ENCODE measurements at regions not wholly inside any gene's neighbourhood (a gene's known extent, or its start where the extent isn't known, plus 50 kb on each side); places are given as distances from the start of the nearest gene placed in this dataset.

- no peak for TF ChIP-seq GTF2F1 (IDR thresholded peaks at IDR 0.05; ENCODE audit: borderline replicate concordance, low read depth, low read length)
- TF ChIP-seq SIX5 (IDR thresholded peaks at IDR 0.05; ENCODE audit: low read depth, low read length), result no peak
- no peak for TF ChIP-seq PHF8 (conservative IDR thresholded peaks at IDR 0.05; ENCODE audit: low read depth, low read length)
- no peak for TF ChIP-seq FOSL1 (IDR thresholded peaks at IDR 0.05; ENCODE audit: insufficient read depth, low read depth, low read length)
Observed at GRCh38 chr11:81907996-81908395, 825.7 kb downstream of the FAM181B start (continued).

All from H1 (cell line).